K562 (cell line): ENCODE measurements at regions not wholly inside any gene's neighbourhood (a gene's known extent, or its start where the extent isn't known, plus 50 kb on each side); places are given as distances from the start of the nearest gene placed in this dataset.

ENCODE experiments used
- CBFA2T2 ChIP-seq: fragments of 450-650 bp; conservative IDR thresholded peaks from 2 replicates; pipeline ENCODE4 v1.6.1; 2017; ENCODE audit warnings: mild to moderate bottlenecking
- CREBBP ChIP-seq: IDR thresholded peaks from one replicate; pipeline ENCODE4 v1.6.1; 2012; ENCODE audit warnings: low read depth, mild to moderate bottlenecking, control low read depth, inconsistent platforms, low read length
- HDAC3 ChIP-seq: fragments of 450-650 bp; IDR thresholded peaks from 2 replicates; pipeline ENCODE4 v1.6.1; 2018; ENCODE audit warnings: borderline replicate concordance, mild to moderate bottlenecking, moderate library complexity; ENCODE audit not compliant: partially characterized antibody
- HDAC6 ChIP-seq: IDR thresholded peaks from 2 replicates; pipeline ENCODE4 v1.6.1; 2012; ENCODE audit warnings: low read depth, mild to moderate bottlenecking, control low read depth, inconsistent platforms, low read length, moderate library complexity
- HDGF ChIP-seq: fragments of 450-650 bp; IDR thresholded peaks from 2 replicates; pipeline ENCODE4 v1.6.1; 2016
- KDM2B ChIP-seq: fragments of 250-450 bp; sonication (Bioruptor Pico); IDR thresholded peaks from 2 replicates; pipeline ENCODE4 v1.8.0; 2021; ENCODE audit warnings: mild to moderate bottlenecking, moderate library complexity
- MNT ChIP-seq, 2 experiments: fragments of 450-650 bp; conservative IDR thresholded peaks; 2 replicates each; pipeline ENCODE4 v1.6.1; 2017; ENCODE audit warnings: mild to moderate bottlenecking in 2 of 2, moderate library complexity in 2 of 2
- NR1H2 ChIP-seq: sonication (generic); formaldehyde crosslinking; IDR thresholded peaks from 2 replicates; pipeline ENCODE4 v1.4.0; 2020; ENCODE audit warnings: mild to moderate bottlenecking, missing genetic modification reagents
- POLR2A ChIP-seq: fragments of 450-650 bp; conservative IDR thresholded peaks from 2 replicates; pipeline ENCODE4 v1.6.1; 2016
- SLC30A9 ChIP-seq: fragments of 250-450 bp; sonication (Bioruptor Pico); IDR thresholded peaks from 2 replicates; pipeline ENCODE4 v1.8.0; 2022; ENCODE audit warnings: mild to moderate bottlenecking, moderate library complexity
- SMAD2 ChIP-seq: fragments of 150-350 bp; IDR thresholded peaks from 2 replicates; pipeline ENCODE4 v1.6.1; 2014; ENCODE audit warnings: low read depth, mild to moderate bottlenecking, low read length
- SPI1 ChIP-seq: IDR thresholded peaks from 2 replicates; pipeline ENCODE4 v1.6.1; 2011; ENCODE audit warnings: low read depth, low read length, control low read depth, borderline replicate concordance
- THAP12 ChIP-seq: fragments of 250-450 bp; sonication (Bioruptor Pico); IDR thresholded peaks from 2 replicates; pipeline ENCODE4 v1.9.0; 2021; ENCODE audit warnings: mild to moderate bottlenecking, inconsistent platforms
- ZC3H8 ChIP-seq: fragments of 450-650 bp; IDR thresholded peaks from 2 replicates; pipeline ENCODE4 v1.6.1; 2017
- ZFP1 ChIP-seq: fragments of 450-650 bp; formaldehyde crosslinking; IDR thresholded peaks from 2 replicates; pipeline ENCODE4 v1.4.0; 2020; ENCODE audit warnings: mild to moderate bottlenecking, mixed read lengths
- ZNF592 ChIP-seq: fragments of 450-650 bp; IDR thresholded peaks from 2 replicates; pipeline ENCODE4 v1.6.1; 2017; ENCODE audit warnings: antibody characterized with exemption, mild to moderate bottlenecking
- TF ChIP-seq, protein P1 (sequence below): fragments of 250-450 bp; sonication (Bioruptor Pico); IDR thresholded peaks from 2 replicates; pipeline ENCODE4 v1.4.0; 2020; ENCODE audit warnings: borderline replicate concordance

GRCh38 chr7:106717955-106718871 is 57.3 kb upstream of the CCDC71L start (continued):
- TF ChIP-seq, protein P1, sequence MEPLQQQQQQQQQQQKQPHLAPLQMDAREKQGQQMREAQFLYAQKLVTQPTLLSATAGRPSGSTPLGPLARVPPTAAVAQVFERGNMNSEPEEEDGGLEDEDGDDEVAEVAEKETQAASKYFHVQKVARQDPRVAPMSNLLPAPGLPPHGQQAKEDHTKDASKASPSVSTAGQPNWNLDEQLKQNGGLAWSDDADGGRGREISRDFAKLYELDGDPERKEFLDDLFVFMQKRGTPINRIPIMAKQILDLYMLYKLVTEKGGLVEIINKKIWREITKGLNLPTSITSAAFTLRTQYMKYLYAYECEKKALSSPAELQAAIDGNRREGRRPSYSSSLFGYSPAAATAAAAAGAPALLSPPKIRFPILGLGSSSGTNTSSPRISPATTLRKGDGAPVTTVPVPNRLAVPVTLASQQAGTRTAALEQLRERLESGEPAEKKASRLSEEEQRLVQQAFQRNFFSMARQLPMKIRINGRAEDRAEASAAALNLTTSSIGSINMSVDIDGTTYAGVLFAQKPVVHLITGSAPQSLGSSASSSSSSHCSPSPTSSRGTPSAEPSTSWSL (CRISPR knock-in tag): no peak
- TF ChIP-seq NR1H2 (CRISPR knock-in tag) (no peak), SLC30A9 (CRISPR knock-in tag) (no peak), HDAC3 (peak; percentile 86), ZC3H8 (no peak), SPI1 (no peak), HDAC6 (no peak), HDGF (no peak), CREBBP (no peak), SMAD2 (no peak), ZFP1 (CRISPR knock-in tag) (no peak), THAP12 (CRISPR knock-in tag) (no peak), POLR2A (no peak), ZNF592 (peak; percentile 84; the same call in 1 of the 2 replicates), KDM2B (no peak), CBFA2T2 (peak; percentile 63), MNT (conservative IDR thresholded peaks at IDR 0.05) (peak; percentile 58 to 75; a peak in 3 of 4 replicates)
